ENCODE measurements at regions not wholly inside any gene's neighbourhood (a gene's known extent, or its start where the extent isn't known, plus 50 kb on each side); places are given as distances from the start of the nearest gene placed in this dataset.

GRCh38 chr5:135265497-135266302, 133.3 kb downstream of the MACROH2A1 start:
- H3K79me2 ChIP-seq (ENCODE audit: low read length): no peaks in the 10 kb centered on the region
- no peak overlapping the region for H3K9ac ChIP-seq (ENCODE audit: low read length)
- H3K4me3 ChIP-seq (ENCODE audit: low read length): no peak overlapping the region
- H3F3A ChIP-seq (ENCODE audit: insufficient read depth, low read length): no peaks in the 10 kb centered on the region
- no peaks in the 10 kb centered on the region for H3K27me3 ChIP-seq (replicated peaks; ENCODE audit: insufficient read depth, low read length)
- H3K4me2 ChIP-seq (ENCODE audit: low read depth, low read length): no peak overlapping the region
- TF ChIP-seq EZH2 (optimal IDR thresholded peaks at IDR 0.05; ENCODE audit: low read depth, low read length) (no peak), CTCF (IDR thresholded peaks at IDR 0.05; ENCODE audit: low read length) (no peak), EZH2phosphoT487 (IDR thresholded peaks at IDR 0.05; ENCODE audit: low read length) (no peak)
- no peak for DNase-seq
- H4K20me1 ChIP-seq (ENCODE audit: insufficient read depth, low read length): no peaks in the 10 kb centered on the region
- no peaks in the 10 kb centered on the region for H3K9me3 ChIP-seq (replicated peaks; ENCODE audit: insufficient read depth, low read length)
- no peaks in the 10 kb centered on the region for H3K9me2 ChIP-seq (replicated peaks; ENCODE audit: insufficient read depth, low read length)
- H3K36me3 ChIP-seq (replicated peaks; ENCODE audit: insufficient read depth, low read length): no peaks in the 10 kb centered on the region
- no peak overlapping the region for H3K27ac ChIP-seq (ENCODE audit: low read length)
- no peak overlapping the region for H2AFZ ChIP-seq (ENCODE audit: low read length)
- H3K4me1 ChIP-seq (ENCODE audit: low read length): no peaks in the 10 kb centered on the region

DNA sequence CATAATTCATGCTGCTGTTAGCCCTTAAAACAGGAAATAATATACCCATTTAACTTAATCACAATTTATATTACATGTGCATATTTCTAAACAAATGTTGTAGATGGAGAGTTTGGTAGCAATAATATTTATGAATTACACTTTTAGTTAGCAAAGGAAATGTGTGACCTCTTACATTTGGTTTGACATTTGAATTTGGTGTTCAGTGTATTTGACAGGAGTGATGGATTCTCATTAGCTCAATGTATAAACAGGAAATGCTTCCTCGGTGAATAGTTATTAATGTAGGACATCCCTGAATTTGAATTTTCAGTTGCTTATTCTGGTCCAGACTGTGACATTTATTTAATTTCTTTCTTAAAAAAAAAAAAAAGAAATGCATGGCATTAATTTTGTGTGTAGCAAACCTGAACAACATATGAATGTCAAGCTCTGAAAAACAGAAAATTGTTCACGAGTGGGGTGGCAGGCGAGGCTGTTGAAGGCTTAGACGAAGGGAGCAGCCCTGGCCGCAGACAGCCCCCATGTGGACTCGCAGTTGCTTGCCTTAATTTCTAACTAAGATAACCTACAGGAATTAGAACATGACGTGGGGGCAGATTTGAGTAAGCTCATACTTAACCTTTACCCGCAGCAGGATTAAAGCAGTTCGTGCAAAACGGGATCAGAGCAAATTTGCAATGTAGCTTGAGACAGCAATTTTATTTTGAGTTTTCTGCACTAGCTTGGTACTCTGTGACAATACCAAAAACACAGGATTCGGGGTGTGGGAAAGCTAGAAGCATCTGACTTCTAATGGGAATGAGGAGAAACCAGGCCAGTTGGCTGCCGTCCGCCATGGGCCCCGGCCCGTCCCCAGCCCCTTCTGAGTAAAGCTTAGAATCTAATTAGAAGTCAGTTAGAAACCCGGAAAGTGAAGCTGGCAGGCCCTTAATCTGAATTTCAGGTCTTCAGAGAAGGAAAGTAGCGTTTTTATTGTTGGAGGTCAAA, 134.3 kb downstream of the MACROH2A1 start:
- Histone ChIP-seq H3F3A (ENCODE audit: insufficient read depth, low read length) (no peaks in the 10 kb centered on the region), H3K27ac (ENCODE audit: low read length) (no peak overlapping the region), H3K9me2 (replicated peaks; ENCODE audit: insufficient read depth, low read length) (no peaks in the 10 kb centered on the region), H3K27me3 (replicated peaks; ENCODE audit: insufficient read depth, low read length) (no peaks in the 10 kb centered on the region), H3K79me2 (ENCODE audit: low read length) (no peaks in the 10 kb centered on the region), H3K36me3 (replicated peaks; ENCODE audit: insufficient read depth, low read length) (no peaks in the 10 kb centered on the region), H3K4me3 (ENCODE audit: low read length) (no peak overlapping the region), H3K4me2 (ENCODE audit: low read depth, low read length) (no peak overlapping the region), H4K20me1 (ENCODE audit: insufficient read depth, low read length) (no peaks in the 10 kb centered on the region), H3K9ac (ENCODE audit: low read length) (no peak overlapping the region), H3K4me1 (ENCODE audit: low read length) (no peaks in the 10 kb centered on the region), H3K9me3 (replicated peaks; ENCODE audit: insufficient read depth, low read length) (no peaks in the 10 kb centered on the region), H2AFZ (ENCODE audit: low read length) (no peak overlapping the region)
- no peak for DNase-seq
- TF ChIP-seq EZH2 (optimal IDR thresholded peaks at IDR 0.05; ENCODE audit: low read depth, low read length) (no peak), EZH2phosphoT487 (IDR thresholded peaks at IDR 0.05; ENCODE audit: low read length) (no peak), CTCF (IDR thresholded peaks at IDR 0.05; ENCODE audit: low read length) (no peak)

- no peak overlapping the region for H2AFZ ChIP-seq (ENCODE audit: low read length)
- no peak overlapping the region for H3K4me2 ChIP-seq (ENCODE audit: low read depth, low read length)
- no peak for DNase-seq
- H3K27ac ChIP-seq (ENCODE audit: low read length): no peak overlapping the region
- no peaks in the 10 kb centered on the region for H3K36me3 ChIP-seq (replicated peaks; ENCODE audit: insufficient read depth, low read length)
- H3K9me2 ChIP-seq (replicated peaks; ENCODE audit: insufficient read depth, low read length): no peaks in the 10 kb centered on the region
- no peaks in the 10 kb centered on the region for H3K79me2 ChIP-seq (ENCODE audit: low read length)
- no peak overlapping the region for H3K4me3 ChIP-seq (ENCODE audit: low read length)
- TF ChIP-seq EZH2phosphoT487 (IDR thresholded peaks at IDR 0.05; ENCODE audit: low read length): no peak
- no peak for TF ChIP-seq EZH2 (optimal IDR thresholded peaks at IDR 0.05; ENCODE audit: low read depth, low read length)
- TF ChIP-seq CTCF (IDR thresholded peaks at IDR 0.05; ENCODE audit: low read length): no peak
- no peaks in the 10 kb centered on the region for H3K9me3 ChIP-seq (replicated peaks; ENCODE audit: insufficient read depth, low read length)
- no peaks in the 10 kb centered on the region for H3F3A ChIP-seq (ENCODE audit: insufficient read depth, low read length)
- no peak overlapping the region for H3K9ac ChIP-seq (ENCODE audit: low read length)
- no peaks in the 10 kb centered on the region for H3K27me3 ChIP-seq (replicated peaks; ENCODE audit: insufficient read depth, low read length)
- no peaks in the 10 kb centered on the region for H3K4me1 ChIP-seq (ENCODE audit: low read length)
- no peaks in the 10 kb centered on the region for H4K20me1 ChIP-seq (ENCODE audit: insufficient read depth, low read length)
Measured at GRCh38 chr5:135263022-135263668, 135.9 kb downstream of the MACROH2A1 start.
